Kidney tubule cell (primary cell): ENCODE measurements at regions not wholly inside any gene's neighbourhood (a gene's known extent, or its start where the extent isn't known, plus 50 kb on each side); places are given as distances from the start of the nearest gene placed in this dataset.

ENCODE experiments used
- DNase-seq: peaks from one replicate; pipeline ENCODE4 v3.0.0-alpha.2; 2018; ENCODE audit warnings: low spot score

DNA sequence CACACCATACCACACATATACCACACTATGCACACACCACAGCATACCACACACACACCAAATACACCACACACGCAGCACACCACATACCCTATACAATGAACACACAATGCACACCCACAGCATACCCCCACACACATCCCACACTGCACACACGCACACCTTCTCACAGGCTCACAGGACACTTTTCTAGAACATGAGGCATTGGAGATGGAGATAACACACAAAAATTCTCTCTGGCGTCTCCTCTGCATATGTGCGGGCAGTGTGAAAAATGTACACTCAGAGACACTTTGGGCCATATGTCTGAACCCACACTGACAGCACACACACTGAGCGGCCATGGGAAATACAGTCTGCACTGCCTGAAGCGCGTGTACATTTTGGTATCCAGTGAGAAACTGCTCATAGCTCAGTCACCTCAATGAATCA is 278.1 kb downstream of the GADD45G start:
- DNase-seq = no peak

DNA sequence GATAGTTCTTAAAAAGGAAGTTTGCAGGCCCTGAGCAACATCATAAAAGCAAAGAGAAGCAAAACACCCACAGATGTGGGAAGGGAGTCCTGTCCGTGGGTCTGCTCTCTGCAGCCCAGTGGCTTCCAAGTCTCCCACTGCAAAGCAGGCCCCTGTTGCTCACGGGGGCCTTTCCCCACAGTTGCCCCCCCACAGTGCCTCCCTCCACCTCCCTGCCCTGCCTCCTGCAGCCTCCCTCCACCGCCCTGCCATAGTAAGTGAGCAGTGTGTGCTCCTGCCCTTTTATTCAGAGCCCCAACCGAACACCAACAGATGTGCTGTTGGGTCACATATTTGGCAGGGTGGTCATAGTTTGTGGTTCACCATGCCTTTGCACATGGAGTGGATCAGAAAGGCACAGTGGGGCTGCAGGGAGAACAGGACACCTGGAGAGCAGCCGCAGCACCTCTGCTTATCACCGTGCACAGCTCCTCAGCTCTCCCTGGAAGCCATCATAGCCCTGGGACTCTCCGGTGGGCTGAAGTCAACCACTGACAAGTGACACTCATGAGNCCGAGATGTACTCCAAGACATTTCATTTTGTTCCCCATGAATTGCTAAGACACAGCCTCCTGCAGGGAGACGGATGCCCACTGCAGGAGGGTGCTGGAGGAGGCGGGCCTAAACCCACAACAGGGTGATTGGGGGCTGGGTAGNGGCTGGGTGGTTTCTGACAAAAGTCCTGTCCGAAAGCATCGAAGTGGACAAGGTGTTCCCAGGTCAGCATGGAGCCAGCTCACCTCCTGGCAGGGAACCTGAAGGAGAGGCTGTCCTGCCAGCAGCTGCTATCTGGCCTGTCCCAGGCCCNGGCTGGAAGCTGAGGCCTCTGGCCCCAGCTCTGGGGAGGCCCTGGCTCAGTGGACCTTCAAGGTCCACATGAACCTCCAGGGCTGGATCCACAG is 278.9 kb downstream of the GADD45G start:
- DNase-seq = no peak

DNA sequence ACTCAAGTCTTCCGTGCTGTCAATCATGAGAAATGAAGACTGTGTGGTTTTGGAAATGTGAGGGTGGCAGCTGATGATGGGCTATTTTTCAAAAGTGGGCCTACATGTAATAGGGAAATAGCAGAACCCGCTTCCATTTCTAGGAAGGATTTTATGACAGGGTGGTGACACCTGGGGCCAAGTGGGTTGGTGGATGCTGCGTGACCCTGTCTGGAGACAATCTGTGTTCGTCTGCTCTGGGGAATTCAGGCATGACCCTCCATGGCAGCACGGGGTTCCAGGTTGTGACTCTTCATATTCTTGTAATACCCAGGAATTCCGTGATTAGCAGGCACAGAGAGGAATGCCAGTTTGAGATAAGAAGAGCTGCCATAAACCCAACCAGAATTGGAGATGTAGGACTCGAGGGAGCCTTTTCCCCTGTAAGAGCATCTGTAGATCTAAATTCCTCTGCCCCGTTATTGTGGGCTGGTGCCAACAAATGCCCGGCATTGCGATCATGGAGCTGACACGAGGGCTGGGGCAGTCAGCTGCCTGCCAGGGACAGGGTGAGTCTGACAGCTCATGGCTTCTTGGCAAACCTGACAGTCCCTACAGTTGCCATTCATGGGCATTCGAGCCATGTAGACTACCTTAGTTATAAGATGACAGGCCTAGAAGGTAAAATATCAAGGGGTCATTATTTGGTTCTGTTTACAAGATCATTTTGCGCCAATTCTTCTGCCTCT is 279.7 kb downstream of the GADD45G start:
- no peak for DNase-seq

DNA sequence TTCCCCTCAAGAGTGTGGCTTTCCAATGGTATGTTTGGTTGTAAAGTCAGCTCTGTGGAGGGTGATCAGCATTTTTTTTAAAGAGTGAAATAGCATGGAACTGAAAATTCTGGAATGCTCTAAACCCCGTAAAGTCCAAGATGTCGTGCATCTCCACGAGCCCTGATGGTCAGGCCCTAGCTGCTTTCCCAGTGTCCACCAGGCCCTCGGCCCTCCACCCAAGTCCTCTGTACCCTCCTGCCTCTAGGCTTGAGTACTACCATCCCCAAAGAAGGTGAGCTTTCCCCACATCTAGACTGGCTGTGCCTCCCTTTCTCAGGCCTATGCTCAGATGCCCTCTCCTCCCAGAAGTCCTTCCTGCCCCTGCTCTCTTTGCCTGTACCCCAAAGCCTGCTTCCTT is 280.3 kb downstream of the GADD45G start:
- no peak for DNase-seq

DNA sequence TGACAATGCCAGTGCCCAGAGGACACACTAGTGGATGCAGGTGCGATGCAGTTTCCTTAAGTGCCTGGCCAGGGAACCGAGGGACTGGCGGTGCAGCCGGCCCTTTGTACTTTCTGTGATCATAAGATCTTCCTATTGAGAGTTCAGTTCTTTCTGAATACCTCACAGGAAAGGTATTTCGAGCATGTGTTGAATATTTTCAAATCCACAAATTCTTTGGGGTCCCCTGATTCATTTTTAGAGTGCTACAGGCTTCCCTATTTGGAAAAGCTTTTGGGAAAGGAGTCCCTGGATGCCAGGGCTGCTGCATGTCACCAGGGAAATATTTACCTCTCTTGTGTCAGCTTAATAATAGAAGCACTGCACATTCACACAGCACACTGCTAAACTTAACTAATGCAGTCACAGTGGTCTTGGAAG is 281.5 kb downstream of the GADD45G start:
- DNase-seq = peak; percentile 57

DNA sequence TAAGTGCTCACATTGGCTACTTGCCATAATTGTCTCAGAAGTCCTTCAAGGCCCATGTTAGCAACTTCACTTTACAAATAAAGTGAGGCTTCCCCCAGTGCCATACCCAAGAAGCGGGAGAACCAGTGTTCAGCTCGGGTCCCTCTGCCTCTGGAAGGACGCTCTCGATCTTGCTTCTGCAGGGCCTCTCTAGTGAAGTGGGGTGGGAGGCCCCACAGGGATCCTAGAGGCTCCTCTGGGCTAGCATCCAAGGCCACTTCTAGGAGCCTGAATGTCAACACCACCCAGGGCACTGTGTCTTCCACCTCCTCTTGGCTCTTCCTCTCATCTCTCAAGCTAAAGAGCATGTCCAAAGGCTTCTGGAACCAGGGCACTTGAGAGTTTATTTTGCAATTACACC is 282.5 kb downstream of the GADD45G start:
- no peak for DNase-seq

DNA sequence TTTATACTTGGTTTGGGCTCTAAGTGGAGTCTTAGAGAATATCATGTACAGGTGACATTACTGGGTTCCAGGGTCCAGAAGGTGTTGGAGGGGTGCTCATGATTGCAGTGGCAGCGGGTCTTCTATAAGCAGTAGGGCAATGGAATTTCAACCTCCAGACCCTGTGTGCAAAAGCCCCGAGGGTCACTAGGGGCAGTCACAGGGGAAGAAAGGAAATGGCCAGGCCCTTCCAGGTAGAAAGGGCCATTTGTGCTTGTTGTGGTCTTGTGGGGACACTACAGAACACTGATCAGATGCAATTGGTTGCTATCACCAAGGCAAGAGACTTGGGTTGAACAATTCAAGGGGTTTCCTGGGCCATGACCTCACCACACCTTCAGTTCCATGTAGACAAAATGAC is 283.4 kb downstream of the GADD45G start:
- no peak for DNase-seq

DNA sequence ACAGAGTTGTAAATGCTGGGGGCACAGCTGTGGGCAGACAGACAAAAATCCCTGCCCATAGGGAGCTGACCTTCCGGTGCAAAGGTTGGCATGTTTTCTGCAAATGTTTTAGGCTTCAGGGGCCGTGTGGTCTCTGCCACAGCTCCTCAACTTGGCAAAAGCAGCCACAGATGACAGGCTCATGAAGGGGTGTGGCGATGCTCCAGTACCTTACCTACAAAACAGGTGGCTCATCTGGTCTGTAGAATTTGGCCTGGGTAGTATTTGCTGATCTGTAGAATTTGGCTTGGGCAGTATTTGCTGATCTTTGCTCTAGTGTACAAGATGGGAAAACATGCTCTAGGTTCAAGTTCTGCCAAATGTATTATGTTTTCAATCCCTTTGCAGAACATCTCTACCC is 283.9 kb downstream of the GADD45G start:
- no peak for DNase-seq

DNA sequence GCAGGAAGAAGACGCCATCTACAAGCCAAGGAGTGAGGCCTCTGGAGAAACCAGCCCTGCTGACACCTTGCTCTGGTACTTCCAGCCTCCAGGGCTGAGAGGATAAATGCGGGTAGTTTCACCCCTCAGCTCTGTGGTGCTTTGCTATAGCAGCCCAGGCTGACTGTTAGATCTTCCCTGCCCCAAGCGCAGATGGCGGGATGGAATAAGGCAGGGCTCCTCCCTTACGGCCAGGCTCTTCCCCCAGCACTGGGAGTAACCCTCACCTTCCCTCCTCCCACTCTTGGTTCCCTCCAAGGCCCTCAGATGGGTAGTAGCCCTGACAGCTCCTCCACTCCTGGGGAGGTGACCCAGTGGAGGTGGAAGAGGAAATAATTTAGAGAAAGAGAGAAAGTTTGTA is 285.1 kb downstream of the GADD45G start:
- DNase-seq = no peak

DNA sequence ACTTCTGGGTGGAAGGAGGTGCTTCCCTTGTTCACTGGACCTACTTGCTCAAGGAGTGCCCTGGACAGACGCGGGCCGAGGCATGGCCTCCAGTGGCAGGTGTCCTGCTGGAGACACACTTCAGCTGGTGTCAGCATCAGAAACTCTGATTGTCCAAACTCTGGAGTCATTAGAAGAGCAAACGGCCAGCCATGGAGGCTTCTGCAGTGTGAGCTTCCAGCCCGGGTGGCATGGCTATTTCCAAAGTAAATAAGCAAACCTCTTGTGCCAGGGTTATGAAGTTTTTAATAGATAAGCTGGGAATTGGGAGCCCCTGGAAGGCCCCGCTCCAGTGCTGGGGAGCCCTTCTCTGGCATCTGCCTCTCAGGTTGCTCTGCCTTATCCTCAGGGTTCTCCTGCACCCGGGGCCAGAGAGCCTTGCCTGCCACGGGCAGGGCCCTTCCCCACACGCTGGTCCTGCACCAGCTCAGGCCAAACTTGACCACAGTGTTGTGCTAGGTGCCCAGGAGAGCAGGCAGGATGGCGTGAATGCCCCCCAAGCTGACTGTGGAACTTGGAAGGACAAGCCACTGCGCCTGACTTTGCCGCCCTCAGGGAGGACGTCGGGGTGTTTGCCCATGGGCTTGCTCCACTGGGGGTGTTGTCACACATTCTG is 285.6 kb downstream of the GADD45G start:
- no peak for DNase-seq

DNA sequence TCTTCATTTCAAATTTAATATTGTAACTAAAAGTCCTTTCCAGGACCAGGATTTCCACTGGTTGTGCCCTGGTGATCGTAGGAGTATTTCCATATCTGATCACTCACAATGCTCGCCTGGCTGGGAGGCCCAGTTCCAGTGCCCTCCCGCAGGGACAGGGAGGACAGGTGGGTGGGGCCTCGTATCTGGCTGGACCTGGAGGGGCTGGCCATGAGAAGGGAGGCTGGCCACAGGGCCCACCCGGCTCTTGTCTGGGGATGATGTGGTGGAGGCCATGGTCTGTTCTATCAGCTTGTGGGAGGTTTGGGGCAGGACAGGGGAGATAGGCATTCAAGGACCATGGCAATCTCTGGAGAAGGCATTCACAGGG is 286.4 kb downstream of the GADD45G start:
- no peak for DNase-seq

DNA sequence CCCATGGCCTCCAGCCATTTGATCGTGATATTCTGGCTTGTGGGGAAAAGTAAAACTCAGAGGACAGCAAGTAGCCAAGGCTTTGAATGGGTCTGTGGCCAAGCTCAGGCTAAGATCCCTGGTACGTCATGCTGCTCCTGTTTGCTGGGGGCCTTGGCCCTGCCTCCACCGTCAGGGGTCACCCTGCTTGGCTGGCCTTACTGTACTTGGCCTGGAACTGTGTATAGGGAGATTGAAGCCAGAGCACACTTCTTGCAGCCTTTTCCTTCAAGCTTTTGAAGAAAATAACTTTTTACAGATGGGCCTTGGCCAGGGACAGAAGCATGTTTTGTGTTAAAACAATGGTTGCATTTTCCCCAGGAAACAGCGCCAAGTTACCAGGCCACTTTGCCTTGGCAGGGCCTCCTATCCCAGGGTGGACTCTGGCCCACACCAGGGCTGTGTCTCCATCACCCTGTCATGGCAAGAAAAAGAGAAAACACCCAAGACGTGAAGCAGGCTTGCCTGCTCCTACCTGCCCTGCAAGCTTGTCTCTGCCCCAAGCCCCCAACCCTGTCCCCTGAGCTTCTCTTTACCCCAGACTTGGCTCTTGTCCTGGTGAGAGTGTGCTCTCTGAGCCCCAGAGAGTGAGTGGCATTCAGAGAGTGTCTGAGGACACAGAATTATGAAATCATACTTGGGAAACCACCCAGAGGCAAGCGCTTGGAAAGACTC is 286.9 kb downstream of the GADD45G start:
- no peak for DNase-seq

DNA sequence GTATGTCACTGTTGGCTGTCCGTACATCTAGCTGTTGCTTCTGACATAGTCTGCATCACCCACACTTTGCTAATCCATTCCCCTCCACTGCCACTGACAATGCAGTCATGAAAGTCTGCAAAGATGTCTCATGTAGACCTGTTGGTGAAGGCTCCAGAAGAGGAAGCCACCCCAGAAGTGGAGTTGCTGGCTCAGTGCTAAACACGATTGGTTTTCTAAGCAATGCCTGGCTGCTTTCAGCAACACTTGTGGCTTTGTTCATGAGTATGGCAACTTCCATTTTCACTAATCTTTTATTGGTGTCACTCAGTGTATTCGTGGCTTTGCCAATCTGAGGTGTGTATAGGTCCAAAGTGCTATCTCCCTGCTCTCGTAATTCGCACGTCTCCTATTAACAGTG is 288.1 kb downstream of the GADD45G start:
- DNase-seq = no peak

DNA sequence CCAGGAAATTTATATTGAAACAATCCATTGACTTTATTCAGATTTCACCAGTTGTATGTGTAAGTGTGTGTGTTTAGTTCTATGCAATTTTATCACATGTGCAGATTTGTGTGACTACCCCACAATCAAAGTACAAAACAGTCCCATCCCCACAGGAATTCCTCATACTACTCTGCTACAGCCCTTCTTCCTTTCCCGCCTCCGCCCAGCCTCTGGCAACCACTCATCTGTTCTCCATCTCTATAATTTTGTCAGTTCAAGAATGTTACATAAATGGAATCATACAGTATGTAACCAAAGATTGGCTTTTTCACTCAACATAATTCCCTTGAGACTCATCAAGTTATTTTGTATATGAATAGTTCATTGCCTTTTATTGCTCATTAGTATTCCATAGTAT is 289.1 kb downstream of the GADD45G start:
- DNase-seq = no peak

DNA sequence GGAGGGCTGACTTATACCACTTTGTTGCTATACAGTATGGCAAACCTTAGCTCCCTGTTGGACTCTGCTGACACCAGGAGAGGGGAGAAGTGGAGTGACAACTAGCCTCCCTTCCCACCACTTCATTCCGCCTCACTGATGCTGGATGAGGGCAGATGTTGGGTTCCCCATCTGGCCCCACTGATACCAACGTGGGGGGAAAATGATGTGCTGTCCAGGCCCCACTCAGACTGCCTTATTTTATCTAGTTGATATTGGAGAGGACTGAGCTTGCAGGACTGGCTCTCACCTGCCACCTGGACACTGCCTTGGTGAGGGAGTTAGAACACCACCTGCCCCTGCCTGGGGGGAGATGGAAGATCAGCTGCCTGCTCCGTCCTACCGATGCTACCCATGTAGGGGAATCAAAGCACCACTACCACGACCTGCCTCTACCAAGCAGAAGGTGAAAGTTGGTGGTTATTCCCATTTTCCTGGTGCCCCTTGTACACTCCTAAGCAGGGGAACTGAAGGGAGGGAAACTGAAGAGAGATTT is 292.1 kb downstream of the GADD45G start:
- DNase-seq = no peak

DNA sequence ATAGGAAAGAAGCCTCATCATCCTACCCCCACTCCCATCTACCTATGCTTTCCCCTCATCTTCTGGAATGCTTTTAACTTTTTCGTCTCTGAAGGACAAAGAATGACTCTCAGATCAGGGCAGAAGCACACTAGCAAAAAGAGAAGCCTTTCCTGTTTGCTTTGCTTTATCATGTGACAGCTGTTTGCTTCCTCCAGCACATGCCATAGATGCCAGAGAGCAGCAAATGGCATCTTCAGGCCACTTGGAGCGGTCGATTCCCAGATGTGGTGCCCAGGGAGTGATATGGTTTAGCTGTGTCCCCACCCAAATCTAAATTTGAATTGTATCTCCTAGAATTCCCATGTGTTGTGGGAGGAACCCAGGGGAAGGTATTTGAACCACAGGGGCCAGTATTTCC is 294.8 kb downstream of the GADD45G start:
- no peak for DNase-seq

DNA sequence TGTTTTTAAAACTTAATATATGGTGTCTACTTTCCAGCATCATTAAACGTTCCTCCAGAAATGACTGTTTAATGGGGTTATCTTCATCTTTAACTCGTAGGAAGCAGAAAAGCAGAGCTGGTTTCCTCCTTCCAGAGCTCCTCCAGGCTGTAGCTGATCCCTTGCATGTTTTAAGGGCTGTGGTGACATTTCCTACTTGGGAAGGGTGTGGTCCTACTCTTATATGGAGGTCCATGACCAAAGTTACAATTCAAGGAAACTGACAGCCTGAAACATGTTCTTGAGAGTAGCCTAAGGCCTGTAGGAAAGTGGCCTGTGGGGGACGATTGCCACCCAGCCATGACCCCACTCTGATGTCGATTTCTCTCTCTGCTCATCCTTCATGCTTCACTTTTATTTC is 297.1 kb downstream of the GADD45G start:
- DNase-seq = no peak

DNA sequence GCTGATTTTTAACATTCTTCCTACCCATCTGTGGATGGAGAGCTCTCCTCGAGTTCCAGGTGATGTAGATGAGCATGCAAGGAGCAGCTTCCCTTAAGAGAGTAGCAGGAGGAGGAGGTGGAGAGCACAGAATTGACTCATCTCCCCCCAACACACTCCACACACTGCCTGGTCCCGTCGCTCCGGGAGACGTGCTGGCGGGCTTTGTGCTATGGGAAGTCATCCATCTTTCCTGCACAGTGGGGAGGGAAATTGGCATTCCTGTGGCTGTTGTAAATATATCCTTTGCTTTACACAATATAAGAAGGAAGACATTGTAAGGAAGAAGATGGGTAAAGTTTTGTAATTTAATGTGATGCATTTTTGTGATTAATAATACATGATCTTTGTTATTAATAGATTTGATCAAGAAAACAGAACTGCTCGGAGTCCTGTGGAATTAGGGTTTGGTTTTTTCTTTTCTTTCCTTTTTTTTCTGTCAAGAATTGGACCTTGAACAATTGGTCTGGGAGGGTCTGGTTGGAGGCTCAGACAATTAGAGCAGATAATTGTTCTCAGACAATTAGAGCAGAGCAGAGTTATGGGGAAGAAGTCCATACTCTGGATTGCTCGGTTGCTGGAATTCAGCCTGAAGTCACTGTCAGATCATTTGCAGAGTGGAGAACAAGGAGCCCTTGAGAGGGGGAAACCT is 297.8 kb downstream of the GADD45G start:
- no peak for DNase-seq

DNA sequence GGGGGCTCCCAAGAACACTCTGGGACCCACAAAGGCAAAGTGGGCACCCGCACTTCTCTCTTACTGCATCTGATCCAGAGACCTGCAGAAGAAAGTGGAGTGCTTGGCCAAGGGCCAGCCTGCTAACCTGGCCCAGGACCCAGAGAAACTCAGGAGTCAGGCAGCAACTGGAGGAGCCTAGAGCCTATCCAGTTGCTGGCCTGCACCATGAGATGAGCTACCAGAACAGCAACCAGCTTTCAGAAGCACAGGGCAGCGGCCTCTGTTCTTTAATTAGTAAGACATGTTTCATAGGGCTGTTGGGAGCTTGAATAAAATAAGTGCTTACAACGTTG is 298.3 kb downstream of the GADD45G start:
- no peak for DNase-seq

DNA sequence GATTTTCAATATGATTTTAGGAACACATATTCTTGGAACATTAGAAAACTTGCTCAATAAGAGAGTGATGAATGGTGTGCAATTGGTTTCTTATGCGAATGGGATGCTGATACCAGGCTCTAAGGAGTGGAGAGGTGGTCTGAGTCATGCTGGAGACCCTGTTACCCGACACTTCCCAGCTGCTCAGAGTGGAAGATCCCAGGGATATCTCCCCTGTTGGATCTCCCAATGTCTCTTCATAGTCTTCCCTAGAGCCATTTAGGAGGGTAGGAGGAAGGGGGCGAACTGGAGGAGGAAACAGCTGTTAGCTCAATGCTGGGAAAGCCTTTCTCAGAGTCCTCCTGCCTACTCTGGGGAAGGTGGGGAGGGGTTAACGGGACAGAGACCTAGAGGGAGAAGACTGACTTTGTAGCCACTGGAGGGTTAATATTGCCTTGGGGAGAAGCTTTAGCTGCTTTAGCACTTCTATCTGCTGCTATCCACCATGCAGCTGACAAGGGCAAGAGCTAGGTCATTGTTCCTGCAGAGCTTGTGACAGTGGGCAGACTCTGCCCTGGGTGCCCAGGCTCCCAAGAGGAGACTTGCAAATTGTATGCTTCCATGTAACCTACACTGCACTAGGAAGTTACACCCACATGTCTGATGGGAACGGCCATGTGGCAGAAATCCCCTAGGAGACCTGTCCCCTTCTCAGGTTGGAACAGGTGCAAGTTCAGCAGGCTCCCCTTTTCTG is 301.0 kb downstream of the GADD45G start:
- no peak for DNase-seq
